GM23338 (cell line): ENCODE measurements at regions not wholly inside any gene's neighbourhood (a gene's known extent, or its start where the extent isn't known, plus 50 kb on each side); places are given as distances from the start of the nearest gene placed in this dataset.

Experiments used
- ATAC-seq: fragments of 200-7000 bp; cut with Tn5 transposase; 3 replicates; pipeline ENCODE4 v1.9.1; 2020
- DNase-seq: peaks from one replicate; pipeline ENCODE4 v3.0.0-alpha.2; 2015; ENCODE audit warnings: low spot score
- H2AFZ ChIP-seq: fragments of 200-600 bp; sonication (generic); 2 replicates; pipeline ENCODE4 v1.8.0; 2016; ENCODE audit warnings: antibody characterized with exemption, mild to moderate bottlenecking, moderate library complexity
- H3F3A ChIP-seq: fragments of 200-600 bp; sonication (generic); replicated peaks from 2 replicates; pipeline ENCODE4 v1.8.0; 2017; ENCODE audit warnings: antibody characterized with exemption, mixed run types, low read depth
- H3K27ac ChIP-seq: fragments of 200-600 bp; sonication (generic); 2 replicates; pipeline ENCODE4 v1.6.1; 2016; ENCODE audit warnings: low read depth
- H3K27me3 ChIP-seq: fragments of 200-600 bp; sonication (generic); 2 replicates; pipeline ENCODE4 v1.8.0; 2016; ENCODE audit warnings: mild to moderate bottlenecking, mixed run types, moderate library complexity; ENCODE audit not compliant: insufficient read depth
- H3K36me3 ChIP-seq: fragments of 200-600 bp; sonication (generic); 2 replicates; pipeline ENCODE4 v1.8.0; 2016; ENCODE audit warnings: mild to moderate bottlenecking; ENCODE audit not compliant: insufficient read depth
- H3K4me1 ChIP-seq: fragments of 200-600 bp; sonication (generic); 2 replicates; pipeline ENCODE4 v1.8.0; 2016; ENCODE audit warnings: mild to moderate bottlenecking, moderate library complexity; ENCODE audit not compliant: insufficient read depth
- H3K4me2 ChIP-seq: fragments of 200-600 bp; sonication (generic); 2 replicates; pipeline ENCODE4 v1.7.1; 2017; ENCODE audit warnings: mixed run types
- H3K4me3 ChIP-seq: fragments of 200-600 bp; sonication (generic); 2 replicates; pipeline ENCODE4 v1.6.1; 2016; ENCODE audit warnings: mixed run types
- H3K79me2 ChIP-seq: fragments of 200-600 bp; sonication (generic); replicated peaks from 2 replicates; pipeline ENCODE4 v1.8.0; 2017; ENCODE audit warnings: mild to moderate bottlenecking; ENCODE audit not compliant: insufficient read depth
- H3K9me2 ChIP-seq: fragments of 200-600 bp; sonication (generic); 2 replicates; pipeline ENCODE4 v1.8.0; 2017; ENCODE audit not compliant: insufficient read depth
- H4K20me1 ChIP-seq: fragments of 200-600 bp; sonication (generic); replicated peaks from 2 replicates; pipeline ENCODE4 v1.8.0; 2017; ENCODE audit warnings: mild to moderate bottlenecking; ENCODE audit not compliant: insufficient read depth
- H3K27ac Mint-ChIP-seq: 2 replicates; pipeline ENCODE4 v1.8.0; 2020; ENCODE audit warnings: inconsistent platforms, mild to moderate bottlenecking, moderate library complexity, mixed read lengths
- H3K27me3 Mint-ChIP-seq: 3 replicates; pipeline ENCODE4 v1.8.0; 2022; ENCODE audit warnings: low read depth, mild to moderate bottlenecking, moderate library complexity, mixed read lengths, inconsistent platforms; ENCODE audit not compliant: insufficient read depth, poor library complexity
- H3K36me3 Mint-ChIP-seq: 3 replicates; pipeline ENCODE4 v1.8.0; 2021; ENCODE audit warnings: low read depth, mild to moderate bottlenecking, inconsistent platforms, moderate library complexity, mixed read lengths
- H3K4me1 Mint-ChIP-seq: 3 replicates; pipeline ENCODE4 v1.8.0; 2020; ENCODE audit warnings: mild to moderate bottlenecking, inconsistent platforms, mixed read lengths
- H3K4me3 Mint-ChIP-seq: 3 replicates; pipeline ENCODE4 v1.8.0; 2021; ENCODE audit warnings: moderate library complexity, mild to moderate bottlenecking, inconsistent platforms, mixed read lengths
- H3K9me3 Mint-ChIP-seq: 3 replicates; pipeline ENCODE4 v1.8.0; 2020; ENCODE audit warnings: moderate library complexity, mild to moderate bottlenecking, inconsistent platforms, mixed read lengths
- CREB1 ChIP-seq: fragments of 250-450 bp; sonication (Bioruptor Pico); IDR thresholded peaks from 2 replicates; pipeline ENCODE4 v1.5.0; 2020; ENCODE audit warnings: low read depth, mild to moderate bottlenecking, moderate library complexity
- CTCF ChIP-seq, 2 experiments: fragments of 200-600 bp in 1 of 2; sonication (generic) in 1 of 2; conservative IDR thresholded peaks; 2 replicates each; pipeline versions ENCODE4 v1.5.1 to v1.6.1; 2016 to 2017; ENCODE audit warnings: antibody characterized with exemption in 2 of 2, low read depth in 2 of 2, mild to moderate bottlenecking in 2 of 2, moderate library complexity in 1 of 2
- ETS1 ChIP-seq: IDR thresholded peaks from 2 replicates; pipeline ENCODE4 v1.6.1; 2016; ENCODE audit warnings: antibody characterized with exemption
- EZH2 ChIP-seq: fragments of 200-600 bp; sonication (generic); IDR thresholded peaks from one replicate; pipeline ENCODE4 v1.8.0; 2017; ENCODE audit warnings: antibody characterized with exemption, mild to moderate bottlenecking, low read depth; ENCODE audit not compliant: unreplicated experiment
- EZH2phosphoT487 ChIP-seq: fragments of 200-600 bp; sonication (generic); IDR thresholded peaks from one replicate; pipeline ENCODE4 v1.8.1; 2018; ENCODE audit warnings: antibody characterized with exemption; ENCODE audit not compliant: unreplicated experiment
- JUNB ChIP-seq: IDR thresholded peaks from one replicate; pipeline ENCODE4 v1.6.1; 2016; ENCODE audit warnings: antibody characterized with exemption; ENCODE audit not compliant: unreplicated experiment
- NANOG ChIP-seq: IDR thresholded peaks from 2 replicates; pipeline ENCODE4 v1.6.1; 2016; ENCODE audit warnings: antibody characterized with exemption, borderline replicate concordance
- POLR2AphosphoS5 ChIP-seq: IDR thresholded peaks from 2 replicates; pipeline ENCODE4 v1.6.1; 2016; ENCODE audit warnings: antibody characterized with exemption, low read depth
- REST ChIP-seq: IDR thresholded peaks from one replicate; pipeline ENCODE4 v1.6.1; 2018; ENCODE audit warnings: antibody characterized with exemption; ENCODE audit not compliant: unreplicated experiment
- STAT1 ChIP-seq: IDR thresholded peaks from one replicate; pipeline ENCODE4 v1.6.1; 2016; ENCODE audit warnings: antibody characterized with exemption; ENCODE audit not compliant: unreplicated experiment
- ZNF114 ChIP-seq: fragments of 250-450 bp; sonication (Bioruptor Pico); IDR thresholded peaks from 2 replicates; pipeline ENCODE4 v1.5.0; 2020; ENCODE audit warnings: mild to moderate bottlenecking, moderate library complexity
- ZNF331 ChIP-seq: fragments of 250-450 bp; sonication (Bioruptor Pico); IDR thresholded peaks from 2 replicates; pipeline ENCODE4 v1.5.0; 2020; ENCODE audit warnings: low read depth, mild to moderate bottlenecking, moderate library complexity
- ZNF462 ChIP-seq: fragments of 250-450 bp; sonication (Bioruptor Pico); IDR thresholded peaks from 2 replicates; pipeline ENCODE4 v1.5.0; 2020; ENCODE audit warnings: mild to moderate bottlenecking, moderate library complexity

- peaks cover 1% of the 10 kb centered on the region for H3K27me3 Mint-ChIP-seq
- no peaks in the 10 kb centered on the region for H3K9me3 Mint-ChIP-seq
- H3K27ac Mint-ChIP-seq = no peak overlapping the region
- Histone ChIP-seq H4K20me1 (no peaks in the 10 kb centered on the region), H3K4me3 (no peak overlapping the region), H3K9me2 (no peaks in the 10 kb centered on the region), H3K27me3 (no peaks in the 10 kb centered on the region), H3K79me2 (no peaks in the 10 kb centered on the region), H3K36me3 (no peaks in the 10 kb centered on the region), H2AFZ (no peak overlapping the region), H3F3A (no peaks in the 10 kb centered on the region), H3K4me2 (no peak overlapping the region), H3K4me1 (no peaks in the 10 kb centered on the region), H3K27ac (no peak overlapping the region)
- TF ChIP-seq NANOG = no peak
- no peak for TF ChIP-seq POLR2AphosphoS5
- no peak for TF ChIP-seq EZH2phosphoT487
- no peak for TF ChIP-seq REST
- TF ChIP-seq ZNF462 (CRISPR knock-in tag) = no peak
- TF ChIP-seq ZNF114 (CRISPR knock-in tag) = no peak
- TF ChIP-seq CTCF (conservative IDR thresholded peaks at IDR 0.05; ENCODE audit: low read depth in 2 of 2) = no peak
- no peak for TF ChIP-seq CREB1 (CRISPR knock-in tag)
- no peak for TF ChIP-seq EZH2
- TF ChIP-seq STAT1 = no peak
- TF ChIP-seq ETS1 = no peak
- no peak for TF ChIP-seq ZNF331 (CRISPR knock-in tag)
- TF ChIP-seq JUNB = no peak
- no peak for DNase-seq
- H3K36me3 Mint-ChIP-seq = no peaks in the 10 kb centered on the region
- H3K4me3 Mint-ChIP-seq = no peak overlapping the region
- ATAC-seq = no peak
- H3K4me1 Mint-ChIP-seq = no peaks in the 10 kb centered on the region; the same call in 2 of the 3 replicates
Observed at GRCh38 chr12:46918631-46919030, 92.8 kb upstream of the SLC38A4 start.
